ENCODE measurements at regions not wholly inside any gene's neighbourhood (a gene's known extent, or its start where the extent isn't known, plus 50 kb on each side); places are given as distances from the start of the nearest gene placed in this dataset.
"Not testable (repeated sequence)": the region's sequence is repeated elsewhere in the genome, so short reads cannot be mapped to it uniquely, and the experiment has no call there.

DNA sequence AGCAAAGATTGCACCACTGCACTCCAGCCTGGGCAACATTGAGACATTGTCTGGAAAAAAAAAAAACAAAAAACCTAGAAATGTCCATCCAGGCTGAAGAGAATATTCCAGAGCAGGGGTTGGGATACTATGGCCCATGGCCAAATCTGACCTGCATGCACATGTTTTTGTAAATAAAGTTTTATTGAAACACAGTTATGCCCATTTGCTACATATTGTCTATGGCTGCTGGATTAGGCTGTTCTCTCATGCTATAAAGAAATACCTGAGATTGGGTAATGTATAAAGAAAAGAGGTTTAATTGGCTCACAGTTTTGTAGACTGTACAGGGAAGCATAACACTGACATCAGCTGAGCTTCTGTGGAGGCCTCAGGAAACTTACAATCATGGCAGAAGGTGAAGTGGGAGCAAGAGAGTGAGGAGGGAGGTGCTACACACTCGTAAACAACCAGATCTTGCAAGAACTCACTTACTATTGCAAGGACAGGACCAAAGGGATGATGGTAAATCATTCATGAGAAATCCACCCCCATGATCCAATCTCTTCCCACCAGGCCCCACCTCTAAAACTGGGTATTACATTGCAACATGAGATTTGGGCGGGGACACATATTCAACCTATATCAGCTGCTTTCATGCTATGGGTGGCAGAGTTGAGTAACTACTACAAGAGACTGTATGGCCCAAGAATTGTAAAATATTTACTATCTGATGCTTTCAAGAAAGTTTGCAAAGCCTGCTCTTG lies 137.8 kb upstream of the ROPN1B start:
- H3K9ac ChIP-seq (ENCODE audit: low read length in 3 of 3); FAIRE-seq; intact Hi-C loops (cut with DNase I); DNase-seq; H3K4me3 ChIP-seq (ENCODE audit: low read length in 3 of 3); H3K4me1 ChIP-seq (ENCODE audit: control insufficient read depth in 2 of 3, insufficient read depth in 2 of 3, low read depth in 1 of 3, low read length in 3 of 3); H3K9me3 ChIP-seq (ENCODE audit: control insufficient read depth in 2 of 3, insufficient read depth in 1 of 3, low read length in 3 of 3); H3K36me3 ChIP-seq (ENCODE audit: control insufficient read depth in 2 of 3, insufficient read depth in 3 of 3, low read length in 3 of 3); H3K27me3 ChIP-seq (ENCODE audit: control insufficient read depth, insufficient read depth, low read length); H3K27ac ChIP-seq (ENCODE audit: low read depth in 2 of 2, low read length in 2 of 2): not testable (repeated sequence)

DNA sequence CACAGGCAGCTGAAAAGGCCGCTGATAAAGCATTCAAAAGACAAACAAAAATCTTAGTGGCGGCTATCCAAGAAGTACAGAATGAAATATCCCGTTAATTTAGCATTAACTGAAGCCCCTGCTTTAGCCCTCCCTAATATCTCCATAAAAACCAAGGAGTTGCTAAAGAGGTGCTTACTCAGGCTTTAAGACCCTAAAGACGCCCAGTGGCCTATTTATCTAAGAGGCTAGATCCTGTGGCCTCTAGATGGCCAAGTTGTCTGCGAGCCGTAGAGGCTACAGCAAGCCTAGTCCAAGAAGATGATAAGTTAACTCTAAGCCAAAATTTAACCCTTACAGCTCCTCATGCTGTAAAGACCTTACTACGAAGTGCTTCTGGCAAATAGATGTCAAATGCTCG lies 133.4 kb upstream of the ROPN1B start:
- H3K27ac ChIP-seq (ENCODE audit: low read depth in 2 of 2, low read length in 2 of 2); H3K27me3 ChIP-seq (ENCODE audit: control insufficient read depth, insufficient read depth, low read length); intact Hi-C loops (cut with DNase I); H3K4me1 ChIP-seq (ENCODE audit: control insufficient read depth in 2 of 3, insufficient read depth in 2 of 3, low read depth in 1 of 3, low read length in 3 of 3); H3K36me3 ChIP-seq (ENCODE audit: control insufficient read depth in 2 of 3, insufficient read depth in 3 of 3, low read length in 3 of 3); H3K9me3 ChIP-seq (ENCODE audit: control insufficient read depth in 2 of 3, insufficient read depth in 1 of 3, low read length in 3 of 3); FAIRE-seq; H3K9ac ChIP-seq (ENCODE audit: low read length in 3 of 3): not testable (repeated sequence)
- DNase-seq: peak in 1 of 5 donors; percentile 2
- peak overlapping the region in 1 of 3 donors; percentile 6 for H3K4me3 ChIP-seq (ENCODE audit: low read length in 3 of 3)

- peak in 4 of 5 donors; percentile 37 to 71 (median 60) for DNase-seq
- H3K9ac ChIP-seq (ENCODE audit: low read length in 3 of 3); H3K9me3 ChIP-seq (ENCODE audit: control insufficient read depth in 2 of 3, insufficient read depth in 1 of 3, low read length in 3 of 3); H3K36me3 ChIP-seq (ENCODE audit: control insufficient read depth in 2 of 3, insufficient read depth in 3 of 3, low read length in 3 of 3); FAIRE-seq; intact Hi-C loops (cut with DNase I); H3K4me1 ChIP-seq (ENCODE audit: control insufficient read depth in 2 of 3, insufficient read depth in 2 of 3, low read depth in 1 of 3, low read length in 3 of 3); H3K27me3 ChIP-seq (ENCODE audit: control insufficient read depth, insufficient read depth, low read length); H3K27ac ChIP-seq (ENCODE audit: low read depth in 2 of 2, low read length in 2 of 2): not testable (repeated sequence)
- H3K4me3 ChIP-seq (ENCODE audit: low read length in 3 of 3): peak overlapping the region in 1 of 3 donors; percentile 6
Observed at GRCh38 chr3:125836011-125836551, 132.9 kb upstream of the ROPN1B start.

DNA sequence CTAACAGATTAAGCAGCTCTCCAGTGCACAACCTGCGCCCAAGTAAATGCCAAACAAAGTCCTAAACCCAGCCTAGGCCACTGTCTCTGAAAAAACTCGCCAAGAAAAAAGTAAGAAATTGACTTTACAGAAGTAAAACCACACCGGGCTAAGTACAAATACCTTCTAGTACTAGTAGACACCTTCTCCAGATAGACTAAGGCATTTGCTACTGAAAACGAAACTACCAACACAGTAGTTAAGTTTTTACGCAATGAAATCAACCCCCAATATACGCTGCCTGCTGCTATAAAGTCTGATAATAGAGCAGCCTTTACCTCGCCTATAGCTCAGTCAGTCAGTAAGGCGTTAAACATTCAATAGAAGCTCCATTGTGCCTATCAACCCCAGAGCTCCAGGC lies 132.2 kb upstream of the ROPN1B start:
- H3K27me3 ChIP-seq (ENCODE audit: control insufficient read depth, insufficient read depth, low read length); H3K27ac ChIP-seq (ENCODE audit: low read depth in 2 of 2, low read length in 2 of 2); H3K9ac ChIP-seq (ENCODE audit: low read length in 3 of 3); intact Hi-C loops (cut with DNase I); DNase-seq; H3K36me3 ChIP-seq (ENCODE audit: control insufficient read depth in 2 of 3, insufficient read depth in 3 of 3, low read length in 3 of 3); FAIRE-seq; H3K9me3 ChIP-seq (ENCODE audit: control insufficient read depth in 2 of 3, insufficient read depth in 1 of 3, low read length in 3 of 3); H3K4me1 ChIP-seq (ENCODE audit: control insufficient read depth in 2 of 3, insufficient read depth in 2 of 3, low read depth in 1 of 3, low read length in 3 of 3); H3K4me3 ChIP-seq (ENCODE audit: low read length in 3 of 3): not testable (repeated sequence)

DNA sequence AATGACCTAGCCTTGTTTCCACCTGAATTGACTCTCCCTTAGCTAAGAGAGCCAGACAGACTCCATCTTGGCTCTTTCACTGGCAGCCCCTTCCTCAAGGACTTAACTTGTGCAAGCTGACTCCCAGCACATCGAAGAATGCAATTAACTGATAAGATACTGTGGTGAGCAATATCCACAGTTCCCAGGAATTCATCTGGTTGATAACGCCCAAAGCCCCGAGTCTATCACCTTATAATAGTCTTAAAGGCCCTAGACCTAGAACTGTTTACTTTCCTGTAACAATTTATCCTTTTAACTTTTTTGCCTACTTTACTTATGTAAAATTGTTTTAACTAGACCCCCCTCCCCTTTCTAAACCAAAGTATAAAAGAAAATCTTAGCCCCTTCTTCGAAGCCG lies 130.1 kb upstream of the ROPN1B start:
- H3K4me3 ChIP-seq (ENCODE audit: low read length in 3 of 3); H3K9me3 ChIP-seq (ENCODE audit: control insufficient read depth in 2 of 3, insufficient read depth in 1 of 3, low read length in 3 of 3); H3K36me3 ChIP-seq (ENCODE audit: control insufficient read depth in 2 of 3, insufficient read depth in 3 of 3, low read length in 3 of 3); H3K27me3 ChIP-seq (ENCODE audit: control insufficient read depth, insufficient read depth, low read length); H3K4me1 ChIP-seq (ENCODE audit: control insufficient read depth in 2 of 3, insufficient read depth in 2 of 3, low read depth in 1 of 3, low read length in 3 of 3); DNase-seq; H3K9ac ChIP-seq (ENCODE audit: low read length in 3 of 3); intact Hi-C loops (cut with DNase I); FAIRE-seq; H3K27ac ChIP-seq (ENCODE audit: low read depth in 2 of 2, low read length in 2 of 2): not testable (repeated sequence)

DNA sequence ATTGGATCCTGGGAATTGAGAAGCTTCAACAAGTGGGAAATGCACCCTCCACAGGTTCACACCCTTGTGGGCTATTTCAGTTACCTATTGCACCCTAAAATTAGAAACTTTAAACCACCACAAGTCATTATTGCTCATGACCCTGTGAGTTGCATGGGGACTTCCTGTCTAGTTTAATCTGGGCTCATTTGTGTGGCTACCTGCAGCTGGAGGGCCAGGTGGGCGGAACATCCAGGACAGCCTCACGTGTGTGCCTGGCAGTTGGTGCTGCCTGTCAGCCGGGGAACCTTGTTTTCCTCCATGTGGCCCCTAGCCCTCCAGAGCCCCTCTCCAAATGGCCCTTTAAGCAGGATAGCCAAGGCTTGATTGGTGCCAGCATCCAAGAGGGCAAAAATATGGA lies 128.5 kb upstream of the ROPN1B start:
- H3K36me3 ChIP-seq (ENCODE audit: control insufficient read depth in 2 of 3, insufficient read depth in 3 of 3, low read length in 3 of 3); H3K9me3 ChIP-seq (ENCODE audit: control insufficient read depth in 2 of 3, insufficient read depth in 1 of 3, low read length in 3 of 3); DNase-seq; intact Hi-C loops (cut with DNase I); FAIRE-seq; H3K4me1 ChIP-seq (ENCODE audit: control insufficient read depth in 2 of 3, insufficient read depth in 2 of 3, low read depth in 1 of 3, low read length in 3 of 3); H3K27ac ChIP-seq (ENCODE audit: low read depth in 2 of 2, low read length in 2 of 2); H3K9ac ChIP-seq (ENCODE audit: low read length in 3 of 3); H3K4me3 ChIP-seq (ENCODE audit: low read length in 3 of 3); H3K27me3 ChIP-seq (ENCODE audit: control insufficient read depth, insufficient read depth, low read length): not testable (repeated sequence)

DNA sequence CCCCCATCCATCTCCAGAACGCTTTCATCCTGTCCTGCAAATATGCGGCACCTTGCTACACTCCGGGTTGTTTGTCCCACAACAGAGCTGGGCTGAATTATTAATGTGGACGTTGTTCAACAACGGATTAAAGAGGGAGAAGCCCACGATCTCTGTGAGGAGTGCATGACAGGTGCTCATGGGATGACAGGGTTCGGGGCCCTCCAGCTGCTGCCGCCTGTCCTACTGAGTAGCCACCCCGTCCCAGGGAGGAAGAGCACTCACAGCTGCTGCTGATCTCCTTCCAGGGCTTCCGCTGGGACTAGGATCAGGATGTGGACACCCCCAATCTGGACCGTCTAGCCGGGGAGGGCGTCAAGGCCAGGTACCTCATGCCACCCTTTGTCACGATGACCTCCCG lies 121.0 kb upstream of the ROPN1B start:
- H3K27ac ChIP-seq (ENCODE audit: low read depth in 2 of 2, low read length in 2 of 2); H3K9ac ChIP-seq (ENCODE audit: low read length in 3 of 3); H3K4me3 ChIP-seq (ENCODE audit: low read length in 3 of 3); intact Hi-C loops (cut with DNase I); H3K4me1 ChIP-seq (ENCODE audit: control insufficient read depth in 2 of 3, insufficient read depth in 2 of 3, low read depth in 1 of 3, low read length in 3 of 3); FAIRE-seq; H3K27me3 ChIP-seq (ENCODE audit: control insufficient read depth, insufficient read depth, low read length); DNase-seq; H3K36me3 ChIP-seq (ENCODE audit: control insufficient read depth in 2 of 3, insufficient read depth in 3 of 3, low read length in 3 of 3); H3K9me3 ChIP-seq (ENCODE audit: control insufficient read depth in 2 of 3, insufficient read depth in 1 of 3, low read length in 3 of 3): not testable (repeated sequence)

- H3K27me3 ChIP-seq (ENCODE audit: control insufficient read depth, insufficient read depth, low read length); H3K36me3 ChIP-seq (ENCODE audit: control insufficient read depth in 2 of 3, insufficient read depth in 3 of 3, low read length in 3 of 3); H3K9ac ChIP-seq (ENCODE audit: low read length in 3 of 3); H3K4me1 ChIP-seq (ENCODE audit: control insufficient read depth in 2 of 3, insufficient read depth in 2 of 3, low read depth in 1 of 3, low read length in 3 of 3); FAIRE-seq; H3K4me3 ChIP-seq (ENCODE audit: low read length in 3 of 3); DNase-seq; H3K9me3 ChIP-seq (ENCODE audit: control insufficient read depth in 2 of 3, insufficient read depth in 1 of 3, low read length in 3 of 3); H3K27ac ChIP-seq (ENCODE audit: low read depth in 2 of 2, low read length in 2 of 2); intact Hi-C loops (cut with DNase I): not testable (repeated sequence)
Observed at GRCh38 chr3:125855006-125855405, 114.0 kb upstream of the ROPN1B start.
